GM13976 (cell line): ENCODE measurements at regions not wholly inside any gene's neighbourhood (a gene's known extent, or its start where the extent isn't known, plus 50 kb on each side); places are given as distances from the start of the nearest gene placed in this dataset.

ENCODE experiments used
- DNase-seq: peaks from one replicate; pipeline ENCODE4 v3.0.0; 2012; ENCODE audit warnings: low spot score
- in situ Hi-C: fragments of 300-500 bp; cut with MboI; formaldehyde crosslinking; loops from one replicate; pipeline ENCODE4 v1.12.0; 2022; ENCODE audit warnings: low sequenced_read_pairs, mixed read lengths, inconsistent platforms; ENCODE audit not compliant: unreplicated experiment
- TF ChIP-seq, protein P1 (sequence below): IDR thresholded peaks from 2 replicates; pipeline ENCODE4 v1.5.1; 2012; ENCODE audit warnings: borderline replicate concordance, mild to moderate bottlenecking; ENCODE audit not compliant: insufficient read depth; ENCODE audit errors: extremely low read depth, missing control alignments, control extremely low read depth

DNA sequence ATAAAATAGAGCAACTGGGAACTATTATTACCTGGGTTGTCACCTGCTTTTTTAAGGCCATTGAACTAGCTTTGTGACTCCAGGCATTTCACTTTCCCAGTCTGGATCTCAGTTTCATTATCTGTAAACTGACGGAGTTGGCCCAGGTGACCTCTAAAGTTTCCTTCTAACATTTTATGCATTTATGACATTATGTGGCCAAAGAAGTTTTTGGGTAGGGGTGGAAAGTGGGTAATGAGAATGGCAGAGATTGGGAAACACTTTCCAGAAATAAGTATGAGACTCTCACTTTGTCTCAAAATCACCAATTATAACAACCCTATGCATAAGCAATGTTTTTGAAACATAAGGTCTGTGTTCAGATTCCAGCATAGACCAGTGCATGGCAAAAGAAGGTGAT lies 99.1 kb upstream of the ARHGEF3 start:
- no peak for DNase-seq
- in situ Hi-C loops = no loop called here
- TF ChIP-seq, protein P1, sequence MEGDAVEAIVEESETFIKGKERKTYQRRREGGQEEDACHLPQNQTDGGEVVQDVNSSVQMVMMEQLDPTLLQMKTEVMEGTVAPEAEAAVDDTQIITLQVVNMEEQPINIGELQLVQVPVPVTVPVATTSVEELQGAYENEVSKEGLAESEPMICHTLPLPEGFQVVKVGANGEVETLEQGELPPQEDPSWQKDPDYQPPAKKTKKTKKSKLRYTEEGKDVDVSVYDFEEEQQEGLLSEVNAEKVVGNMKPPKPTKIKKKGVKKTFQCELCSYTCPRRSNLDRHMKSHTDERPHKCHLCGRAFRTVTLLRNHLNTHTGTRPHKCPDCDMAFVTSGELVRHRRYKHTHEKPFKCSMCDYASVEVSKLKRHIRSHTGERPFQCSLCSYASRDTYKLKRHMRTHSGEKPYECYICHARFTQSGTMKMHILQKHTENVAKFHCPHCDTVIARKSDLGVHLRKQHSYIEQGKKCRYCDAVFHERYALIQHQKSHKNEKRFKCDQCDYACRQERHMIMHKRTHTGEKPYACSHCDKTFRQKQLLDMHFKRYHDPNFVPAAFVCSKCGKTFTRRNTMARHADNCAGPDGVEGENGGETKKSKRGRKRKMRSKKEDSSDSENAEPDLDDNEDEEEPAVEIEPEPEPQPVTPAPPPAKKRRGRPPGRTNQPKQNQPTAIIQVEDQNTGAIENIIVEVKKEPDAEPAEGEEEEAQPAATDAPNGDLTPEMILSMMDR = no peak

DNA sequence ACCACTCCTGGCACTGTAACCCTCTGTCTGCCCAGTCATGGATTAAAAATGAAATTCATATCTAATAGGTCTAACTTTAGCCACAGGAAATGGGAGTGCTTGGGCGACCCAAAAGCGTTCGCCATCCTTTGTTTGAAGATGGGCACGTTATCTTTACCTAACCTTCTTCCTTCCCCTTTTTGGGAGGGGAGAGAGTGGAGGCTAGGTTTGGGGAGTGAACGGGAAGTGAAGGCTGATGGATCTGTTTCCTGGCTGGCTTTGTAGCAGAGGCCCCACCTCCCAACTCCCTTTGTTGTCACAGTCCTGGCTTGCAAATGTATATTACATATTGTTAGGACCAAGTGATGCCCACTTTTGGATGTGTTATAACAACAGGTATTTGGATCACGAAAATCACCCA lies 98.1 kb upstream of the ARHGEF3 start:
- in situ Hi-C loops = no loop called here
- no peak for DNase-seq
- TF ChIP-seq, protein P1 = no peak

DNA sequence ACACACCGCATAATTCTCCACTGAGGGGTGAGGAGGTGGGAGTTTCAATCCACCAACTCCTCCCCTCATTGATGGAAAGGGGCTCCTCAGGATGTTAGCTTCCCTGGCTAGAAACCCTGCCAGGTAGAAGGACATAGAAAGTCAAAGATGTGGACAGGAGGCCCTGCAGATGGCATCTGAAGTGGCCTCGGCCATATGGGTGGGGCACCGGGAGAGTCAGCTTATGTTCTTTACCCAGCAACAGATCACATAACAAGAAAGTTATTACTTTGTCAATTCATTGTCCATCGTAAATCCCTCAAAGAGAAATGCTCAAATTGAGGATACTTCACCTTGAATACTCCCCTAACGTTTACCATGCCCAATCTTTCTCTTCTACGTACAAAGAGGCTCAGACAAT lies 97.3 kb upstream of the ARHGEF3 start:
- in situ Hi-C loops = no loop called here
- TF ChIP-seq, protein P1 = no peak
- no peak for DNase-seq

DNA sequence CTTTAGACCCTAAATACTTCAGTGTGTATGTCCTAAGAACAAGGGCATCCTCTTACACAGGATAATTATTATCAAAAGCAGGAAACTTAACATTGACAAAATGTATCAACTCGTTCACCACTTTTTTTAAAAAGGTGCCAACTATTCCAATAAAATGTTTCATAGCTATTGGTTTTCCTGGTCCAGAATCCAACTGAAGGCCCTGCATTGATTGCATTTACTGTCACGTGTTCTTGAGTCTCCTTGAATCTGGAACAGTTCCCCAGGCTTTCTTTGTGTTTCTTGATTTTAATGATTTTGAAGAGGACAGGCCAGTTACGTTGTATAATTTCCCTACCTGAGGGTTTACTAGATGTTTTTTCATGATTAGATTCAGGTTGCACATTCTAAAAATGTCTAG lies 94.6 kb upstream of the ARHGEF3 start:
- no peak for DNase-seq
- in situ Hi-C loops = no loop called here
- TF ChIP-seq, protein P1 = no peak

DNA sequence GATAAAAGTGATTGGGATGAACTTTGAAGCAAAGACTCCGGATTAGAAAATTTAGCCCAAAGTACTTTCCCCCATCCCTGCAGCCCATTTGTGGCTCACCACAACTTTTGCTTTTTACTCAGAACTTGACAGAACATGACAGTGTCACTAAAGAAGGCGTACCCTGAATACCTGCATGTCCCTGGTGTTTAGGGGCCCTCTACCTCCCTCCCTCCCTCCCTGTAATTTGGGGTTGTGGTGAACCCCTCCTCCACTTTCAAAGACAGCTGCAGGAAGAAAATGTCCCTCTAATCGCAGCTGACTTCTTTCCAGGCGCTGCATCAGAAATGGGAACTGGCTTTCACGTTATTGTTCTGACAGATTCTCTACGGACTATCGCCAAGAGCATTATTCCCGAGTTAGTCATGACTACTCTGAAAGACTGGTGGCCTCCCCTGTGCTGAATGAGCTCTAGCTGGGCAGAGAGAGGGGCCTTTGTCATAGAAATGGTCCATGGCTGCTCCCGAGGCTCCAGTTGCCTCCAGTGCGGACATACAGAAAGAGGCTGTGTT lies 93.2 kb upstream of the ARHGEF3 start:
- in situ Hi-C loops = no loop called here
- peak; percentile 55 for DNase-seq
- TF ChIP-seq, protein P1 = no peak

DNA sequence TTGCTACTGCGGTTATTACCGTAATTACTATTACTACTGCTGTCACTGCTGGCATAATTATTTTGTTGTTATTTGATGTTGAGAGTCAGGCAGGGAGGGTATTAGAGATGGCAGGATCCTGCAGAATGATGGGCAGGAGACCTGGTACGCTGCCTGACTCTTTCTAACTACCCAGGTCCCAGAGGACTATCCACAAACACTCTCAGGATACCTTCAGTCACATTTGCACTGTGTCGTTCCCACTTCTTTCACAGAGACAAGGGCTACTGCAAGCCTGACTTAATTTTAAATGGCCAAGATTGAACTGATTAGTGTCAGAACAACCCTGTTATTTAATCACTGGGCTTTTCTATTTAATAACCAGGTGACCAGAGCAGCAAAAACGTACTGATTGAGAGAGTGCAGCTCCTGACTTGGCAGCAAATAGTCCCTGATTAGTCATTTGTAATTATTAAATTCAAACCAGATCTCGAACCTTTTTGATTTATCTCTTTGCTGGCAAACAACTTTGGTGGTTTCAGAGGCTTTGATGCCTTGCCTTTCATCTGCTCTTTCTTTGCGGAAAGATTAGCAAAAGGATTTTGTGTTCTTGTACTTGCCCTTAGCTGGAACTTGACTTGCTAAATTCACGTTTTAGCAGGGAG lies 88.8 kb upstream of the ARHGEF3 start:
- in situ Hi-C loops = no loop called here
- no peak for DNase-seq
- TF ChIP-seq, protein P1 = no peak
